CD4-positive, alpha-beta T cell (primary cell): ENCODE measurements at regions not wholly inside any gene's neighbourhood (a gene's known extent, or its start where the extent isn't known, plus 50 kb on each side); places are given as distances from the start of the nearest gene placed in this dataset.

Experiments
- ATAC-seq: fragments of 200-7000 bp; cut with Tn5 transposase; one replicate; pipeline ENCODE4 v1.10.0; 2022; ENCODE audit warnings: mild to moderate bottlenecking; ENCODE audit not compliant: poor library complexity
- CTCF ChIA-PET: fragments of 350-600 bp; sonication (Branson Sonifier 250); formaldehyde crosslinking; loops from one replicate; lab custom pipeline; 2021; ENCODE audit warnings: antibody characterized with exemption, inconsistent platforms; lab: Charles Lee
- POLR2A ChIA-PET: fragments of 350-600 bp; sonication (Branson Sonifier 250); formaldehyde crosslinking; loops from one replicate; lab custom pipeline; 2021; ENCODE audit warnings: antibody characterized with exemption, inconsistent platforms; lab: Charles Lee
- DNase-seq, 14 experiments: peaks; one replicate each; pipeline ENCODE4 v3.0.0-alpha.2; 2013 to 2020; ENCODE audit warnings: mixed read lengths in 2 of 14
- H3K27ac ChIP-seq, 2 donors: one replicate each; pipeline versions ENCODE4 v1.5.1 to v1.7.0; 2013; ENCODE audit warnings: low read length in 2 of 2, low read depth in 1 of 2, mild to moderate bottlenecking in 1 of 2
- H3K27me3 ChIP-seq, 2 experiments: 1 replicate in 1 of 2; 2 replicates in 1 of 2; pipeline versions ENCODE4 v1.6.1 to v1.7.0; 2013; ENCODE audit warnings: low read length in 2 of 2, control low read depth in 1 of 2, mild to moderate bottlenecking in 1 of 2, moderate library complexity in 1 of 2; ENCODE audit not compliant: insufficient read depth in 2 of 2, control insufficient read depth in 1 of 2
- H3K36me3 ChIP-seq: one replicate; pipeline ENCODE4 v1.6.1; 2013; ENCODE audit warnings: low read length, control low read depth; ENCODE audit not compliant: insufficient read depth
- H3K4me1 ChIP-seq: one replicate; pipeline ENCODE4 v1.6.1; 2013; ENCODE audit warnings: low read length, control low read depth; ENCODE audit not compliant: insufficient read depth
- H3K4me3 ChIP-seq: one replicate; pipeline ENCODE4 v1.5.1; 2013; ENCODE audit warnings: mild to moderate bottlenecking, low read length, moderate library complexity
- H3K9me3 ChIP-seq, 2 experiments: 1 replicate in 1 of 2; 2 replicates in 1 of 2; pipeline versions ENCODE4 v1.6.1 to v1.7.0; 2013; ENCODE audit warnings: low read length in 2 of 2, mild to moderate bottlenecking in 2 of 2, control low read depth in 1 of 2, moderate library complexity in 1 of 2; ENCODE audit not compliant: control insufficient read depth in 1 of 2, insufficient read depth in 1 of 2
- H3K27ac Mint-ChIP-seq: one replicate; pipeline ENCODE4 v1.8.0; 2020; ENCODE audit warnings: mixed read lengths
- H3K27me3 Mint-ChIP-seq: one replicate; pipeline ENCODE4 v1.8.0; 2021; ENCODE audit warnings: mixed read lengths
- H3K36me3 Mint-ChIP-seq: one replicate; pipeline ENCODE4 v1.8.0; 2021; ENCODE audit warnings: low read depth, mixed read lengths
- H3K4me1 Mint-ChIP-seq: one replicate; pipeline ENCODE4 v1.8.0; 2021; ENCODE audit warnings: low read depth, mixed read lengths
- H3K4me3 Mint-ChIP-seq: one replicate; pipeline ENCODE4 v1.8.0; 2020; ENCODE audit warnings: mild to moderate bottlenecking, mixed read lengths
- H3K9me3 Mint-ChIP-seq: one replicate; pipeline ENCODE4 v1.8.0; 2020; ENCODE audit warnings: mixed read lengths
- CTCF ChIP-seq: fragments of 200-600 bp; IDR thresholded peaks from one replicate; pipeline ENCODE4 v1.8.0; 2022; ENCODE audit warnings: antibody characterized with exemption, mild to moderate bottlenecking
- intact Hi-C, 2 experiments: fragments of 100-400 bp; cut with DNase I in 1 of 2; cut with micrococcal nuclease in 1 of 2; formaldehyde crosslinking; loops; one replicate each; pipeline versions ENCODE4 v1.15.1 to v1.9.0; 2023 to 2025; cut with DNase I, micrococcal nuclease

- no peak for DNase-seq
- Histone ChIP-seq H3K27me3 (no peaks in the 10 kb centered on the region), H3K27ac (no peak overlapping the region), H3K4me1 (no peaks in the 10 kb centered on the region), H3K9me3 (peaks cover 0 to 4% of the 10 kb centered on the region in 2 experiments), H3K36me3 (no peaks in the 10 kb centered on the region), H3K4me3 (no peak overlapping the region)
- H3K9me3 Mint-ChIP-seq: no peaks in the 10 kb centered on the region
- TF ChIP-seq CTCF: no peak
- POLR2A ChIA-PET: no interaction called here
- H3K4me3 Mint-ChIP-seq: no peak overlapping the region
- no peak for ATAC-seq
- CTCF ChIA-PET: no interaction called here
- H3K27ac Mint-ChIP-seq: no peak overlapping the region
- H3K36me3 Mint-ChIP-seq: no peaks in the 10 kb centered on the region
- no peaks in the 10 kb centered on the region for H3K4me1 Mint-ChIP-seq
- H3K27me3 Mint-ChIP-seq: no peaks in the 10 kb centered on the region
- intact Hi-C loops: no loop called here
Measured at GRCh38 chr1:29549001-29549400, 312.7 kb downstream of the PTPRU start.

- no peak overlapping the region for H3K4me3 Mint-ChIP-seq
- Histone ChIP-seq H3K27ac (no peak overlapping the region), H3K9me3 (peaks cover 0 to 4% of the 10 kb centered on the region in 2 experiments), H3K4me1 (no peaks in the 10 kb centered on the region), H3K27me3 (no peaks in the 10 kb centered on the region), H3K36me3 (no peaks in the 10 kb centered on the region), H3K4me3 (no peak overlapping the region)
- TF ChIP-seq CTCF: no peak
- POLR2A ChIA-PET: no interaction called here
- no peak for ATAC-seq
- no peaks in the 10 kb centered on the region for H3K4me1 Mint-ChIP-seq
- H3K9me3 Mint-ChIP-seq: no peaks in the 10 kb centered on the region
- CTCF ChIA-PET: no interaction called here
- intact Hi-C loops: no loop called here
- H3K36me3 Mint-ChIP-seq: no peaks in the 10 kb centered on the region
- DNase-seq: no peak
- no peak overlapping the region for H3K27ac Mint-ChIP-seq
- no peaks in the 10 kb centered on the region for H3K27me3 Mint-ChIP-seq
Measured at GRCh38 chr1:29548091-29548490, 311.8 kb downstream of the PTPRU start.

GRCh38 chr1:29547300-29547699 lies 311.0 kb downstream of the PTPRU start:
- no peak overlapping the region for H3K4me3 ChIP-seq
- DNase-seq: no peak
- no peaks in the 10 kb centered on the region for H3K36me3 Mint-ChIP-seq
- ATAC-seq: no peak
- no peaks in the 10 kb centered on the region for H3K36me3 ChIP-seq
- no peak overlapping the region for H3K27ac Mint-ChIP-seq
- no peaks in the 10 kb centered on the region for H3K27me3 Mint-ChIP-seq
- H3K9me3 ChIP-seq: peaks cover 0 to 4% of the 10 kb centered on the region in 2 experiments
- H3K27me3 ChIP-seq: peaks cover 0 to 2% of the 10 kb centered on the region in 2 experiments
- no peaks in the 10 kb centered on the region for H3K4me1 ChIP-seq
- no peak overlapping the region for H3K27ac ChIP-seq
- H3K4me3 Mint-ChIP-seq: no peak overlapping the region
- H3K4me1 Mint-ChIP-seq: no peaks in the 10 kb centered on the region
- POLR2A ChIA-PET: no interaction called here
- no peak for TF ChIP-seq CTCF
- no peaks in the 10 kb centered on the region for H3K9me3 Mint-ChIP-seq
- intact Hi-C loops: no loop called here
- CTCF ChIA-PET: no interaction called here
